Occipital lobe (tissue), 1 donor: ENCODE measurements at regions not wholly inside any gene's neighbourhood (a gene's known extent, or its start where the extent isn't known, plus 50 kb on each side); places are given as distances from the start of the nearest gene placed in this dataset.

Experiments used
- DNase-seq: peaks from one replicate; lab custom pipeline; 2025; lab: John Stamatoyannopoulos, UW

DNA sequence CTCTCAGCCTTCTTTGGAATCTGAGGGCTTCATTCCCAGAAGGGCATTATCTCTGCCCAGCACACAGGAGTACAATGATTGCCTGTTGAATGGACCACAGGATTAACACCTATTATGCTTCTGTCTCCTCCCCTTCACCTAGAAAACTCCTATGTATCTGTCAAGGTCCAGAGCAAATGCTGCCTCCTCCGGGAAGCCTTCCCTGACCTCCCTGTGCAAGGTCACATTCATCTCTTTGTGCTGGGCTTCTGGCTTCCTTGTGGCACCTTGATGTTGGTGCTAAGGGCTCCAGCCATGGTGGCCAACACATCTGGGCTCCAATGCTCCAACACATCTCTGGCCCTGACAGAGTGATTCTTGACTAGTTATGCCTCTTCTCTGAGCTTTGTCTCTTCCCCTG lies 49.9 kb upstream of the ATP2B2 start:
- no peak for DNase-seq

DNA sequence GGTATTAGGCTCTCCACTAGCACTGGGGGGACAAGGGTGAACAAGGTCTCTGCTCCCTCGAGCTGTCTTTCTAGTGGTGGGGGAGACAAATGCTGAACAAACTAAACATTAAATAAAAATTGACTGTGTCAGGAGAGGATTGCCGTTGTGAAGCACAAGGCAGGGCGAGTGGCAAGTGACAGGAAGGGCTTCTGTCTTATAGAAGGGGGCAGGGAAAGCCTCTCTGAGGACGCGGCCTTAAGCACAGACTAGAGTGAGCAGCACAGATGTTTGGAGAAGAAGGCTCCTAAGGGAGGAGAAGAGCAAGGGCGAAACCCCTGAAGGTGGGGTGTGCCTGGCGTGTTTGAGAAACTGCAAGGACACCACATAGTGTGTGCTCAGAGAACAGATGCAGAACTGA lies 50.9 kb upstream of the ATP2B2 start:
- no peak for DNase-seq

DNA sequence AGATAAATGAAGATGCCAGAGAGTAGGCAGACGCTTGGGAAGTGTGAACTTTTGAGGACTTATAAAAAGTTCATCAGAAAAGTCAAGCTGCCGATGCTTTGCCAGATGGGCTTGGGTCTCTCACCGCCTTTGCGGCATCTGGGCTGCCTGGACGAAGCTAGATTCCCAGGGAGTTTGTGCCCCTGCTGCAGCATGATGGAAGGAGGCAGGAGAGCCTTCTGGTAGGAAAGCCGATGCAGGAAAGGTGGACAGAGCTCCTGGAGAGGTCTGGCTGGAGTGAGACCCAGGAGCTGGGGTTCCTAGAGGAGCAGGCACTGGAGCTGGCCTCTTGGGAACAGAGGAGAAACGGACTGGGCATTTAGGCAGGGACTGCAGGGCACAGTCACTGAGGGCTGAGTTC lies 51.9 kb upstream of the ATP2B2 start:
- DNase-seq = no peak

DNA sequence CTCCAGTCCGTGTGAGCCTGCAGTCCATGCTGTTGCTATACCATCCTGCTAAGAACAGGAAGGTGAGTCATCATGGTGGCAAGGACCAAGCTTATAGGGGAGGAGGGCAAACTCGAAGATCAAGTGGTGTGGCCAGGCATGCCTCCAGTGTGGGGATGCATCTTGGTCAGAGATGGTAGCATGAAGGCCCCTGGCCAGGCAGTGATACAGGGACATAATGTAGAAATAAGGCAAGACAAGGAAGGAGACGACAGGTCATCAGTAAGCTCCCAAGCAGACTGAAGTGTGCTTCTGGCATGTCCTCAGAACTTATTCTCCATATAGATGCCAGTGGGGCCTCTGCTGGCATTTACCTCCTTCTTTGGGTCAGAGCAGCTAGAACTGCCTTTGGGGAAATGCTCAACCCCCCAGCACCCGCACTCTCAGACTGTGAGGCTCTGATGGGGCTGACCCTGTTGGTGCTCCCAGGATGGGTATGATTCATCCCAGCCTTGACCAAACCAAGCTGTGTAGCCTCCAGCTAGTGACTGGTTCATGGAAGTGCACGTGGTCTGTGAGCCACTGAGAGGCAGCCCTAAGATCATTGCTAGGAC lies 52.5 kb upstream of the ATP2B2 start:
- no peak for DNase-seq

DNA sequence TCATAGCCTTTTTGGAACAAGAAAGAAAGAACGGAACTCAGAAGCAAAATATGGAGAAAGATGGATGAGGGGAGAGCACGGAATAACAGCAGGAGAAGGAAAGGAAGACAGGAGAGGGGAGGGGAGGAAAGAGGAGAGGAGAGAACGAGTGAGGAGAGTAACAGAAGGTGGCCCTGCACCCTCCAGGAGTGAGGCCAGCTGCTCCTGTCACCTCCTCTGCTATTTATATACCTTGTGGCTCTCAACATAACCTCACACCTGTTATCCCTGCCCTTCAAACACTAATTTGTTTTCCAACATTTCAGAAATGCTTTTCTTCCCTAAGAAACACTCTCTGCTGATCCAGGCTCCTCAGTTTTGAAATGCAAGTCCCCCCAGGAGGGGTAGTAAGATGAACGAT lies 53.4 kb upstream of the ATP2B2 start:
- no peak for DNase-seq

DNA sequence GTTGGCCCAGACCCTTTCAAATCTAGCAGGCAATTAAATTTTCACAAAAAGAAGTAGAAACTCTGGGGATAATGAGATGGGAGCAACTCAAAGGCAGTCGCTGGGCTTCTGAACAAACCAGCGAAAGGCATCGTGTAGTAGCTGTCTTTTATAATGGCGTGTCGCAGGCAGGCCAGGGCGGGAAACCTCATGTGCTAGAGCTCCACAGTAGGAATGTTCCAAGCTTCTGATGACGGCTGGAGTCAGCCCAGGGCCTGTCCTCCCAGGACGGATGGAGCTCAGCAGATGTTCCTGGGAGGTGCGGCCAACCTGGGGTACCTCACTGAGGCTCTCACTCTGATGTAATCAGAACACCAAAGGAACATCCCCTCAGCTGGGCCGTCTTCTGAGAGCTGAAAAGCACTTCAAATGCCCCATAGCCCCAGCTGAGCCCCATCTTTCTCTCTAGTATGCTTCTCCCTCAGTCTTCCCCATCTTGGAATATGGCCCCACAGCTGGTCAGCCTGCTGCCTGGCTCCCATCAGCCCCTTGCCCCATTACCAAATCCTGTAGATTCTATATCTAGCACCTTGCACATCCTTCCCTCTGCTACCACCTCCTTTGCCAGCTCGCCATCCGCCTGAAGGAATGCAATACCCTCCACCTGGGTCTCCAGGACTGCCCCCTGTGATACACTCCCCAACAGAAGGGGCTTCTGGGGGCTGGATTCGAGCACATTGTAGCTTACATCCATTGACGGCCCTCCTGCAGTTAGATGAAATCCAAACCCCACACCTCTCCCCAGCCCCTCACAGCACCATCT lies 54.9 kb upstream of the ATP2B2 start:
- no peak for DNase-seq

DNA sequence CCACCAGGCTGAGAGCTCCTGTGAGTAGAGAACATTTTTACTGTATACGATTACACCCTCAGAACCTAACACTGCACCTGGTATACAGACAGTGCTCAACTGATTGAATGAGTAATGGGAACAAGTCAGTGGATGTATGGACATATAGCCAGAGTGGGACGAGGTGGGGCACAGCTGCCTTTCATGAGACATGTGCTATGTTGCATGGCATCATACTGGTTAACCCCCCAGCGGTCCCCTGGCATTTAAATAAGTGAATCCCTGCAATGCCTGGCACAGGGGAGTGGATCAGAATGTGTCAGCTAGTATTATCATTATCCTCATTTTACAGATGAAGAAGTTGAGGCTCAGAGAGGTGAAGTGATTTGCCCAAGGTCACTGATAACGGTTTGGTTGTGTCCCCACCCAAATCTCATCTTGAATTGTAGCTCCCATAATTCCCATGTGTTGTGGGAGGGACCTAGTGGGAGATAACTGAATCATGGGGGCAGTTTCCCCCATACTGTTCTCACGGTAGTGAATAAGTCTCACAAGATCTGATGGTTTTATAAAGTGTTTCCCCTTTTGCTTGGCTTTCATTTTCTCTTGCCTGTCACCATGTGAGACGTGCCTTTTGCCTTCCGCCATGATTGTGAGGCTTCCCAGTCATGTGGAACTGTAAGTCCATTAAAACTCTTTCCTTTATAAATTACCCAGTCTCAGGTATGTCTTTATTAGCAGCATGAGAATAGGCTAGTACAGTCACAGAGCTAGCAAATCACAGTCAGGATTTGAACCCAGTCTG lies 56.0 kb upstream of the ATP2B2 start:
- no peak for DNase-seq

DNA sequence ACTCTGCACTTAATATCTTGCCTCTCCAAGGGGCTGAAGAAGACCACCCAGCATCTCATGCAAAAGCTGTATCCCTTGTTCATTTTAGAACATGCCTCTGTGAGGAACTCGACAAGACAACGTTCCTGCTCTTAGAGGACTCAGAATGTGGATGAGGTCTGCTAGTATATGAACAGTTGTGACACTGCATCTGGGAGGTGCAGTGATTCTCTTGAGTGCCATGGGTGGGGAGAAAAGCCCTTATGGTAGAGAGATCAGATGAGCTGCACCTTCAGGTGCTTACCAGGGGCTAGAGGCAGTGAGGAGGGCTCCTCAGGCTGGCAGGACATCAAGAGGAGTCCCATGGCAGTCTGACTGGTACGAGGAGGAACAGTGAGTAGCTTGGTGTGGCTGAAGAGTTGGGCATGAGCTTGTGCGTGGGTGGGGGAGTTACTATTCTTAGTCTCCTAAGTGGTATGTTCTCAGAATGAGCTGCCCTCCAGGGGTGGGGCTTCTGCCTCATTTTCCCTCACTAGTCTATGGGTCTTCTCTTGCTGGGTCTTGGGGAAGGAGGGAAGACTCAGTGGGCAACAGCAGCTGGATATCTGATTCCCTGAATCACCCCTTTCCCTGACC lies 56.7 kb upstream of the ATP2B2 start:
- no peak for DNase-seq

DNA sequence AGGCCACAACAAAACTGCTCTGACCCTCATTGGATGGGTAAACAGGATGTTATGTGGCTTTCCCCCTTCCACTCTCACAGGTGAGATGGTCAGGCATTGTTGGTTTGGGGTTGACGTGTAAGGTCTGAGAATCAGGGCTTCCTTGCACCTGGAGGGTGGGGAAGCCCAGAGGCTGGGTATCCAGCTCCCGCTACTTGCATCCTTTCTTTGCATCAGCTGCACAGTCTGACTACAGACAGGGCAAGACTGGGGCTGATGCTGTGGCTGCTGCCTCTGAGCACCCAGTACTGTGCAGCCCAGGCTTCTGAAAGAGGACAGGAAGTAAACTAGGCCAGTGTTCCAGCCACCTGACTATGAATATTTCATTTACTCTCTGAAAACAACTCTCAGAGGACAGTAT lies 58.0 kb upstream of the ATP2B2 start:
- DNase-seq = no peak

DNA sequence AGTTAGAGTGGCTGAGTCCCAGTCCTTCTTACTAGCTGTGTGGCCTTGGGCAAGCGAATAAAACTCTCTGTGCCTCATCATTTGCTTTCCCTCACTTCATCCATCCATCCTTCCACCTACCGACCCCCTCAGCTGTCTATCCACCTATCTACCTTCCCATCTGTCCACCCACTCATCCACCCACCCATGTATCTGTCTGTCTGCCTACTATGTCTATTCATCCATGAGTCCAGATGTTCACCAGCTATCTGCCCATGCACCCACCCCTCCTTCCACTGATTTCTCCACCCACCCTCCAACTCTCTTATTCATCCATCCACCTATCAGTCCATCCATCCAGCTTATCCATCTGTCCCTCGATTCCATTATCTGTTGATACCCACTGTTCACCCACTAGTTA lies 60.4 kb upstream of the ATP2B2 start:
- DNase-seq = no peak

DNA sequence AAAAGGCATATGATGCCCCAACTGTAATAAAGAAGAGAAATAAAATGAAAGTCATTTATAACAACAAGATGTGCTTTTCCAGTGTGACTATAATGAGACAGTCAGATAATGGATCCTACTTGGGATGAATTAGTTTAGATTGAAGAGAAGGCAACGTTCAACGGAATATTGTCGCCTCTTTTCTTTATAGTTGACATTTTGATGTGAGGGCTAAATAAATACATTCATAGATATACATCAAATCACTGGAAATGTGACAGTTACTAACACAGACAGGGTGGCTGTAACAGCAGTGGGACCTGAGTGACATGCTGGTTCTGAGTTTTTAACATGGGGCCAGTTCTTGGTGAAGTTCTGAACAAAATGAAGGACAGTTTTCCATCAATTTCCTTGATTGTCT lies 61.1 kb upstream of the ATP2B2 start:
- DNase-seq = no peak

DNA sequence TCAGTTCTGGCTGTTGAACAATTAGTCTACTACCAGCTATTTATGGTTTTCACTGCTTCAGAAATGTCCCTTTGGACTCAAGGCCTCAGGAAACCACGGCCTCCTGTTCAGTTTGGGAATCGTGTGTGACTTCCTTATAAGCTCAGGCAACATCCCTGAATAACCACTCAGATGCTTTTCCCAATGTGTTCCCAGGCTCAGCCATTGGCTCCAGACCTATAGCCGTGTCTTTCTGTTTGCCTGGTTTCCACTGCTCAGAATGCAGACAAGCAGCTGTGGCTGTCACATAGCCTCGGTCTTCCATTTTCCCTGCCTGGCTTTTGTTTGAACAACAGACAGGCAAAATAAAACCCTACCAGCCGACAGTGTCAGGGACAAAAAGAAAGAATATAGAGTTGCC lies 63.2 kb upstream of the ATP2B2 start:
- no peak for DNase-seq

DNA sequence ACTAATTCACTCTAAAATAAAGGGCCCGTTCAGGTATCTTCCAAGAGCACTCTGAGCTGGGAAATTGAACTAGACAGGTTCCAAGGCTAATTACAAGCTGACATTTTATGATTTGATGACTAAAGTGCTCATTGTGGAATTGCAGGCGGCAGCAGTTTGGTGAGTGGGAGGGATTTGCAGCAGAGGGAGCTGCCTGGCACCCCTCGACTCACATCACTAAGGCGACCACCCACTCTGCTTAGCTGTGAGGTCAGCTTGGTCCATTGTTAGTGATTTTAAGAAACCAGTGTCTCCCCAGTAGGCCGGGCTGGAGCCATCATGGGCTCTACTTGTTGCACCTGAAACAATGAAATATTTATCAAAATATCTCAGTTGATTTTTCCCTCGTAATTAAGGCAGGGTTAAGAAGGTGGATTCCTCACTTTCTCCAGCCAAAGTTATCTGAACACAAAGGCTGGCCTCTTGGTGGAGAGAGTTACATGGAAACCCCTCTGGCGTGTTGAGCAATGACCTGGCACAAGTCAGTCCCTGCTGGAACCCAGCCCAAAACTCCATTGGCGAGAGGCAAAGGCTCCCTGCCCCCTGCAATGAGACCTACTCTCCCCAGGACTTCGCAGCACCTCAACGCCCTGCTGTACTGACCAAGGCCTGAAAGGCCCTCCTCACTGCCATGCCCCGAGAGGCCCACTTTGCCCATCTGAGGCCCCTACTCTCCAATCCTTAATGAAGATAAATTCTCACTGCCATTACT lies 65.0 kb upstream of the ATP2B2 start:
- no peak for DNase-seq

DNA sequence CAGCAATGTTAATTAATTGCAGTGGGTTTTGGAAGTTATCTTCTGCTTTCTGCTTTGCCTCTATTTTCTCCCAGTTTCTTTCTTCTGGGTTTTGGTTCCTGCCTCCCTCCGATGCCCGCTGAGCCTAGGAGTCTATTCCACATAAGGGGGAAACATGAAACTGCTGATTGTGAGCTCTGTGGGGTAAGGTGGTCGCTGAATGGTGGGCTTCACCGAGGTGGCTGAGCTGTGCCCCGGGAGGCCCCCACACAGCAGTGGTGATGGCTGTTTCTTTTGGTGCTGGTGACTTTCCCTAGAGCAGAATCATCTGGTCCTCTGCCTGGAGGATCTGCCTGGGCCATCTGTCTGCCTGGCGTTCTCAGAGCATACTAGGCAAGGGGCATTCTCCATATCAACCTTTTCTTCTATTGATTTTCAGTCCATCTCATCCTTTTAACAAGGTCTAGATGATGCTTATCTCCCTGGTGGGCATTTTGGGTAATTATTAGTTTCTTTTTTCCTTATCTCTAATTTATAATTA lies 68.8 kb upstream of the ATP2B2 start:
- DNase-seq = no peak

DNA sequence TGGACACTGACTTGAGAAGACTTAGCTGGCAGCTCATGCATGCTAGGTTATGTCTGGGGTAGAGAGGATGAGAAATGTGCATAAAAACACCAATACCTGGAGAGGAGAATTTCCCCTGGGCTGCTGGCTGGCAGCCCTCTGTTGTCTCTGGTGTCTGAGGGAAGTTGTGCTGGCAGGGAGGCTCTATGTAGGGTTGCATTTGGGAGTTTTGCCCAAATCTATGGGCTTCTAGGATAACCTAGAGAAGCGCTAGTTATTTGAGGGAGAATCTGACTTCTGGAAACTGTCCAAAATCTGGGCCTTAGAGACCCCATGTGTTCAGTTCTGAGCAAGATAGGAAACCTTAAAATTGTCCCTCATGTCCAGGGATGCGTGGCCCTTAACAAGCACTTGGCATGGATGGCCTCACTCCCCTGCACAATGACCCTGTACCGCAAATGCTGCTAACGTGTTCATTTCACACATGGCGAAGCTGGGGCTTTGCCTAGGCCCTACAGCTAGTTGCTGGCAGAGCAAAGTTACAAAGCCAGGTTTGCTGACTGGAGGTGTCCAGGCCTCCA lies 70.3 kb upstream of the ATP2B2 start:
- DNase-seq = no peak

DNA sequence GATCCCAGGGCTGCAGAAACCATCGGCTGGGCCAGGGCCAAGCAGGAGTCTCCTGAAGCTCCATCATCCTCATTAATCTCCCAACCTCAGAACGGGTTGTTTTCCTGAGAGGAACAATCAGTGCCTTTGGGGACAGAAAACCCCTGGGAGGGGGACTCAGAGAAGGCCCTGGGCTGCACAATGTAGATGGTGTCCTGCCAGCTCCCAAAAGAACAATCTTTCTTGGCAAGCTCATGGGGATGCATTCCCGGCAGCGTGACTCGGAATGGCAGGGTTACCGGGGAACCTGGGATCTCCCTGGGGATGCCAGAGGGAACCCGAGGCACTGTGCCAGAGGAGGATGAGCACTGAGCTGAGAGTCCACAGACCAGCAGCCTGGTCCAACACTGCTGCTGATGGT lies 72.1 kb upstream of the ATP2B2 start:
- DNase-seq = no peak

DNA sequence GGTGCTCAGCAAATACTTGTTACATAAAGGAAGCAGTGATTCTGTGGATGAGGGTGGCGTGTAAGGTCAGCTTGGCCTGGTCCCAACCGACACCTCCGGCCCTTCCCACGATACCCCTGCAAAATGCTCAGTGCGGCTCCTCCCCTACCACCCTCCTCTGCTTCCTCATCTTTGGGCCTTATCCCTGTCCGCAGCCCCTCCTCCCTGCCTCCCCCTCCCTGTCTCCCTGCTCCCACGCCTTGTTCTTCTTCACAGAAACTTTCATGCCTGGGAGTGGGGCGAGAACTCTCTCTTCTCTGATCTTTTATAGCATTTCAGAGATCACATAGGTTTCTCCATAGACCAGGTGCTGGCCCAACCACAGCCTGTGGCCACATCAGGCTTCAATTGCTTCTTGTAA lies 75.0 kb upstream of the ATP2B2 start:
- DNase-seq = no peak

DNA sequence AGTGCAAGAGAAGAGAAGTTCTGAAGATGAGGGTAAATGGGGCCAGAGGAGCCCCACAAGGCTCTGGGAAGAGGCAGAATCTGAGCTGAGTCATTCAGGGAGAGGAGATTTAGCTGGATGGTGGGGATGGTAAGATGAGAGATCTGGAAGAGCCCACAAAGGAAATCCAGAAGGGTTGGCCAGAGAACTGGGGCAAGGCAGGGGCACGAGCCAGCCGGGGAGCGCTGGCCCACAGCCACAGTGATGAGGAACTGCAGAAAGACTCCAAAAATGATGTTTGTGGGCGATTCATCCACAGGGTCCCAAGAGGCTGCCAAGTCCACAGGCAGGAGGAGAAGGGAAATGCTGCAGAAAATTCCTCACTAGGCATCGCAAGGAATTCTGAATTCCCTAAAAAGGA lies 75.9 kb upstream of the ATP2B2 start:
- peak; percentile 54 for DNase-seq

DNA sequence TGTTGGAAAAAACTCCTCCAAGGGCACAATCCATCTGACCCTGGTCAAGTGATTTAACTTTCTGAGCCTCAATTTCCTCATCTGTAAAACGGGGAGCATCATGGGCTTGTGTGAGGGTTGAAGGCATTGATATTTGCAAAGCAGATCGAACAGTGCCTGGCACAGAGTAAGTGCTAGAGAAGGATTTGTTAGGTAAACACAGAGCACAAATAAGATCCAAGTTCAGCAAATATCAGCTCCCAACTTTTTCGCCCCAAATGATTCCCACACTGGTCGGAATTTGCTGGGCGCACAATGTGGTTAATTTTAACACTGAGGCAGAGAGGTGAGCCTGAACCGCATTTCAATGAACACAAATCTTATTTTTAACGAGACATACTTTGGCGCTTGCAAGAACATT lies 76.3 kb upstream of the ATP2B2 start:
- DNase-seq = no peak

DNA sequence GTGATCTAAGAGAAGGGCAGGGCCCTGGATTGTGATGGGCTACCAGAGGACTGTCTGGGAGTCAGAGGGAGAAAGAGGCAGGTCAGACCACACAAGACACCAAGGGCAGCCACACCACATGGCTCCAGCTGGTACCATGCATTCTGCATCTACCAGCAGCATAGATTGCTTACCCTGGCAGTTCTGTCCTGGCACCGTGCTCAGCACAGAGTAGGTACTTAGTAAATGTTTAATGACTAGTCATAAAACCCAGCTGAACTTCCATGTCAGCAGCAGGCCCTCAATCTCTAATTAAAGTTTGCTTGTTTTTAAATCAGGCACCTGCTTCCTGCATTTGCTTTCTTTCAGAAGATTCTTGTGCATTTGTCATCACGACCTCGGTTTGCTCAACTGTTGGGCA lies 77.3 kb upstream of the ATP2B2 start:
- DNase-seq = no peak
